Right lobe of liver (tissue), 4 donors: ENCODE measurements at regions not wholly inside any gene's neighbourhood (a gene's known extent, or its start where the extent isn't known, plus 50 kb on each side); places are given as distances from the start of the nearest gene placed in this dataset.

ENCODE experiments used
- CTCF ChIP-seq, 4 donors: fragments of 200-600 bp in 3 of 4; fragments of 450-650 bp in 1 of 4; IDR thresholded peaks; one replicate each; pipeline versions ENCODE4 v1.5.1 to v1.8.0; 2016 to 2022; ENCODE audit warnings: antibody characterized with exemption in 4 of 4, mild to moderate bottlenecking in 2 of 4
- POLR2A ChIP-seq: fragments of 450-650 bp; IDR thresholded peaks from one replicate; pipeline ENCODE4 v1.6.1; 2017; ENCODE audit warnings: antibody characterized with exemption, mild to moderate bottlenecking
- donor health status: DM: no; HTN: no; CAD: no.
- donor health status: DM: no; HTN: no; CAD: no.
- donor health status: DM: no; HTN: yes; CAD: no.

GRCh38 chr2:189306525-189306924 lies 127.0 kb upstream of the COL5A2 start:
- no peak for TF ChIP-seq CTCF (IDR thresholded peaks at IDR 0.05)
- no peak for TF ChIP-seq POLR2A
